ENCODE measurements at regions not wholly inside any gene's neighbourhood (a gene's known extent, or its start where the extent isn't known, plus 50 kb on each side); places are given as distances from the start of the nearest gene placed in this dataset.
"Not testable (repeated sequence)": the region's sequence is repeated elsewhere in the genome, so short reads cannot be mapped to it uniquely, and the experiment has no call there.

- no peak for DNase-seq
These were observed 743.1 kb upstream of the ARRDC3 start for GRCh38 chr5:92126182-92126581.

- DNase-seq: no peak
These were observed 736.0 kb upstream of the ARRDC3 start for GRCh38 chr5:92119110-92119509.

GRCh38 chr5:92106808-92107207 lies 723.7 kb upstream of the ARRDC3 start:
- DNase-seq: no peak

- DNase-seq: no peak
These were observed 721.0 kb upstream of the ARRDC3 start for GRCh38 chr5:92104126-92104525.

- DNase-seq: no peak
These were observed 719.2 kb upstream of the ARRDC3 start for GRCh38 chr5:92102313-92102712.

GRCh38 chr5:92092239-92092638 lies 709.1 kb upstream of the ARRDC3 start:
- no peak for DNase-seq

GRCh38 chr5:92086059-92086811 lies 703.1 kb upstream of the ARRDC3 start:
- DNase-seq: no peak

- no peak for DNase-seq
These were observed 699.0 kb upstream of the ARRDC3 start for GRCh38 chr5:92081958-92082712.

- no peak for DNase-seq
These were observed 687.7 kb upstream of the ARRDC3 start for GRCh38 chr5:92070786-92071185.

- no peak for DNase-seq
These were observed 681.9 kb upstream of the ARRDC3 start for GRCh38 chr5:92064993-92065392.

- no peak for DNase-seq
These were observed 668.6 kb upstream of the ARRDC3 start for GRCh38 chr5:92051741-92052140.

GRCh38 chr5:92050970-92051369 lies 667.9 kb upstream of the ARRDC3 start:
- DNase-seq: no peak

GRCh38 chr5:92041911-92042660 lies 659.0 kb upstream of the ARRDC3 start:
- DNase-seq: no peak

GRCh38 chr5:92041206-92041605 lies 658.1 kb upstream of the ARRDC3 start:
- no peak for DNase-seq

- DNase-seq: not testable (repeated sequence)
These were observed 646.7 kb upstream of the ARRDC3 start for GRCh38 chr5:92029792-92030191.

GRCh38 chr5:92023555-92023954 lies 640.4 kb upstream of the ARRDC3 start:
- DNase-seq: no peak

GRCh38 chr5:92023141-92023471 lies 640.0 kb upstream of the ARRDC3 start:
- no peak for DNase-seq

GRCh38 chr5:92022415-92023140 lies 639.5 kb upstream of the ARRDC3 start:
- DNase-seq: no peak

- no peak for DNase-seq
These were observed 636.4 kb upstream of the ARRDC3 start for GRCh38 chr5:92019376-92019990.

- DNase-seq: peak; percentile 1
These were observed 634.7 kb upstream of the ARRDC3 start for GRCh38 chr5:92017776-92018175.

GRCh38 chr5:92011845-92012244 lies 628.7 kb upstream of the ARRDC3 start:
- not testable (repeated sequence) for DNase-seq

GRCh38 chr5:92003806-92004205 lies 620.7 kb upstream of the ARRDC3 start:
- DNase-seq: no peak
